HG02678 (cell line): ENCODE measurements at regions not wholly inside any gene's neighbourhood (a gene's known extent, or its start where the extent isn't known, plus 50 kb on each side); places are given as distances from the start of the nearest gene placed in this dataset.

Source experiments
- ATAC-seq: cut with Tn5 transposase; IDR thresholded peaks from one replicate; pipeline ENCODE4 v1.9.1; 2021; ENCODE audit warnings: mild to moderate bottlenecking, moderate library complexity; ENCODE audit not compliant: unreplicated experiment

GRCh38 chr2:13066676-13067075, 349.9 kb downstream of the TRIB2 start:
- no peak for ATAC-seq

DNA sequence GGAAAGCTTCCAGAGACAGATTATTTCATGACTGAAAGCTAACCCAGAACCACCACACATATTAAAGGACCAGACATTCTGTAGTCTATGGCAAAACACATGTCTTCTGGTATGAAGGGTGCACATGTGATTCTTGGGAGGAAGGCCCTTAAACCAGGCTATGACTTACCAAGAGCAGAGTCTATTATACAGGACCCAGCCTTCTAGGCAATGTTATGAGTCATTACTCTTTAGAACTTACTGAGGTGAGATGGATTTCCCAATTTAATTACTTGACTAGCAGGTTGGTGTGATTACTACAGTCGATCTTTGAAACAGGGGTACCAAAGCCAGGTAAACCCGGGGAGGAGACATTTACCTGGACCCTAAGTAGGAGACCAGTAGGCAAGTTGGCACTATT, 350.8 kb downstream of the TRIB2 start:
- ATAC-seq: no peak

- no peak for ATAC-seq
Measured at GRCh38 chr2:13089971-13090370, 373.2 kb downstream of the TRIB2 start.

- ATAC-seq: no peak
Measured at GRCh38 chr2:13091455-13091854, 374.7 kb downstream of the TRIB2 start.

GRCh38 chr2:13091861-13092378, 375.2 kb downstream of the TRIB2 start:
- ATAC-seq: no peak

- no peak for ATAC-seq
Measured at GRCh38 chr2:13093416-13093991, 376.8 kb downstream of the TRIB2 start.

DNA sequence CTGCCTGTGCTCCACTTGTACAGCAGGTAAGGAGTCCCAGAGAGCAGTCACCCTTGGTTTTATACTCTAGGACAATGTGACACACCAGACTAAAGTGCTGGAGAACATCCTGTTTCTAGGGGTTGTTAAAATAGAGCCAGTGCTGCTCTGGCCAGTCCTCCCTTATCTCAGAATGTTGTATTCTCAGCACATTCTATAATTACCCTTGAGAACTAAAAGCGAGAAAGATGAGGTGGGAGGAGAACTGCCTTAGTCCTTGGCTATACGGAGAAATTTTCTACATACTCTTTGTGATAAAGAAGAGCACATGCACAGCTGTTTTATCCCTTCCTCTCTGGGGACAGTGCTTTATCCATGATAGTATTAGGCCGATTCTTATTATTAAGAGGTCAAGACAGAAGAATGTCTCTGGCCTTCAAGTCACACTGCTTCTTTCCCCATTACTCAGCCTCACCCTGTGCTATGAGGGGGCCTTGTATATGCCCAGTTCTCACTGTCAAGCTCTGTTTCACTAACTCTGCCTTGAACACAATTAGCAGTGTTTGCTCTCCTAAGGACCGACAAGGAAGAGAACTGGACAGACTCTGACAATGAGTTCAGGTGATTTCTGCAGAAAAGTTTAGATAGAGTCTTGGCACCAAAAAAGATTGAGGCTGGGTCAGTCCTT, 385.8 kb downstream of the TRIB2 start:
- no peak for ATAC-seq

GRCh38 chr2:13103151-13103550, 386.4 kb downstream of the TRIB2 start:
- no peak for ATAC-seq

- no peak for ATAC-seq
Measured at GRCh38 chr2:13103778-13104493, 387.2 kb downstream of the TRIB2 start.

- no peak for ATAC-seq
Measured at GRCh38 chr2:13104723-13105122, 388.0 kb downstream of the TRIB2 start.

DNA sequence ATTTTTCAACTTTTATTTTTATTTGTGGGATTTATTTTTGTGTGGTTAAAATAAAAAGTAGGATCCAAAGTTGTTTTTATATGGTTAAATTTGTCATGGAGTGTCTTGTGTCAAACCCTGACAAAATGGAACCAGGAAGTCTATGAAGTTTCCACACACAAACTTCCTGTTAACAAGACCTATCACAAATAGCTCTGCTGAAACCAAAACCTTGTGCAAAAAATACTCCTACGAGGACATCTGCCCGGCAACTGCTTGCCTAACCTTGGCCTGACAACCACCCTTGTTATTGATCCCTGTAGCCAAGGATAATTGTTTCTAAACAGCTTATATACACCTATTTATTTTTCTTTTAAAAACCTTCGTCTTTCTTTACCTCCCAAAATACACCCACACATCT, 389.6 kb downstream of the TRIB2 start:
- no peak for ATAC-seq

DNA sequence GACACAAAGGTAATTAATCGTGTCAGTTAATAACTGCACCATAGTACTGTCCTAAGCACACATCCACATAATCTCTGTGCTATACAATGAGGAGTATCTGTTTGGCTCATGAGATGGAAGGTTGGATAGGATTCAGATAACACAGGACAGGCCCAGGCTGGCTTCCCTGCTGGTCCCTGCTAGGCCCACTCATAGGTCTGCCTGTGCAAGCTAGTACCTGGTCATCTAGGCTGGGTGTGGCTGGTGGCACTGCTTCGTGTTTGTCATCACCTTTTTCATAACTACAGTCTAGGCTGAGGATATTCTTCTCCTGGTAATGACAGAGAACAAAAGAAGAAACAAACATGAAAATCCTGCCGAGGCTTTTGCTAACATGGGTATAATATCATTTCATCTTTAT, 392.8 kb downstream of the TRIB2 start:
- ATAC-seq: no peak

GRCh38 chr2:13110825-13111224, 394.1 kb downstream of the TRIB2 start:
- ATAC-seq: no peak

- no peak for ATAC-seq
Measured at GRCh38 chr2:13113002-13113401, 396.3 kb downstream of the TRIB2 start.

GRCh38 chr2:13114391-13114790, 397.7 kb downstream of the TRIB2 start:
- no peak for ATAC-seq

GRCh38 chr2:13115643-13116042, 398.9 kb downstream of the TRIB2 start:
- no peak for ATAC-seq

DNA sequence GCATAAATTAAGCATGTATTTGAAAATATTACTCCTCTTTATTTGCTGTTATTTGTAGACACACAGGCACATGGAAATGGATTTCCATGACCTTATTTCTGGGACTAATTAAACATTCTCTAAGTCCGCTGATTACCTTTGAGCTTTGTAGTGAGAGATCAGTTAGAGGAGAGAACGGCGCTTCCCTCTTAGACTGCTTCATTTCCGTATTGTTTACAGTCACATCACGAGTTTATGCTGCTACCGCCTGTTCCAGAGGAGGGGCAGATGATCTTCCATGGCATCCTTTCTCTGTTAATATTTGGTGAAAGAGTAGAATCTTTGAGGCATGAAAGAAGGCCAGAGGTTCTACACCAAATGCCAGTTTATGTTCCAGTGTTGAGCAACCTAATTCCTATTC, 404.4 kb downstream of the TRIB2 start:
- no peak for ATAC-seq

- no peak for ATAC-seq
Measured at GRCh38 chr2:13128139-13128538, 411.4 kb downstream of the TRIB2 start.

DNA sequence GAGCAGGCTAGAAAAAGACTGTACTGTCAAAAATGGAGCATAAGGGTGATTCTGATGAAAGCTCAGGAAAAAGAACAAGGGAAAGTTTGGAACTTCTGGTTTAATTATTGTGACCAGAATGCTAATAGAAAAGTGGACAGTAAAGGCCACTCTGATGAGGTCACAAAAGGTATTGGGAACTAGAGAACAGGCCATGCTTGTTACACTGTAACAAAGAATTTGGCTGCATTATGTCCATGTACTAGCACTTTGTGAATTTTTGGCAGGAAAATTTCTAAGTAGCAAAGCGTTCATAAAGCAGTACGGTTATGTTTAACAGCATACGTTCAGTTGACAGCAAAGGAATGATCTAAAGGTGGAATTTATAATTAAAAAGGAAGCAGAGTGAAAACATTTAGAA, 418.6 kb downstream of the TRIB2 start:
- ATAC-seq: no peak

- no peak for ATAC-seq
Measured at GRCh38 chr2:13135856-13136255, 419.1 kb downstream of the TRIB2 start.

DNA sequence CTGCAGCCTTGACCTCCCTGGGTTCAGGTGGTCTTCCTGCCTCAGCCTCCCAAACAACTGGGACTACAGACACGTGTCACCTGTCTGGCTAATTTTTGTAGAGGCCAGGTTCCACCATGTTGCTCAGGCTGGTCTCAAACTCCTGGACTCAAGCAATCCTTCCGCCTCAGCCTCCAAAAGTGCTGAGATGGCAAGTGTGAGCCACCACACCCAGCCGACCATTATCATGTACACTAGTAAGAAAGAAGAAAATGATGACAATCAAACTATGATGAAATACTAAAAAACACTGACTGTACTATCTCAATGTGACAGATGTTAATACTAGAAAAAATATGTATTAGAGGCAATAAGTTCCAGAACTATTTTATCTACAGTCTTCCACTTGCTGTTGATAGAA, 420.9 kb downstream of the TRIB2 start:
- ATAC-seq: no peak

DNA sequence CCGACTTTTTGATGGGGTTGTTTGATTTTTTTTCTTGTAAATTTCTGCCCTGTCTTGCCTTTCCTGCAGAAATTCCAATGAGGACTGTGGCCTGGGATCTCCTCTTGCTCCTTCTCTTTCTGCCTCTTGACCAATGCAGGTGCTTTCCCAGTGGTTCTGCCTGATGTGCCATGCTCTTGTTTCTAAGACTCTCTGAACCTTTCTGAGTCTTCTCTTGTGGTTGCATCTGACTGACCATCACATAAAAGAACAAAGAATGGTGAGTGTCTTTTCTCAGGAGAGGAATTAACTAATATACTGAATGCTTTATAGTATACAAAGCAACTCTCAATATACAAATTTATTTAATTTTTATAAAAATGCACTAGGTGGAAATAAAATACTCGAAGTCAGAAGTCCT, 424.6 kb downstream of the TRIB2 start:
- ATAC-seq: no peak
